ENCODE measurements at regions not wholly inside any gene's neighbourhood (a gene's known extent, or its start where the extent isn't known, plus 50 kb on each side); places are given as distances from the start of the nearest gene placed in this dataset.

DNA sequence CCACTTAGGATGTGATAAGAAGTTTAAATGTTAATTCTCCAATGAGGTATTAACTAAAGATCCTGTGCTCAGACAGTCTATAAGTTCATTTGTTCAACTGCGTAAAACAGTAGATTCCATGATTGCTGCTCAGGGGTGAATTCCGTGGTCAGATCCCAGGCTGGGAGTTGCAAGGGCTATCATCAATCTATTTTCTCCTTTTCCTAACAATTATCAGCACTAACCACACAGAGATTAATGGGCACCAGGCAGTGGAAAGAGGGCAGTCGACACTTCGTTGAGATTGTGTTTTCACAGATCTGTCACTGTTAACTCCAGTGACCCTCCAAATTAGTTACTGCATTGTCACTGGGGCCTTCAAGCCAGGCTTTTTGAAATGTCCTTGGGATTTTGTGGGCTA lies 154.1 kb upstream of the SPRED2 start:
- ATAC-seq (no peak), DNase-seq (ENCODE audit: low spot score) (no peak), FAIRE-seq (no peak)
- in situ Hi-C loops (cut with HindIII; ENCODE audit: extremely low pct_ligation_motif_present, low pct_unique_long_range_greater_than_20kb) = no loop called here
- H3K79me2 ChIP-seq (ENCODE audit: insufficient read depth, low read length) = no peaks in the 10 kb centered on the region
- H3K9ac ChIP-seq (ENCODE audit: insufficient read depth, low read depth, low read length) = no peak overlapping the region
- H3K4me3 ChIP-seq (replicated peaks in 1 of 3; ENCODE audit: insufficient read depth in 1 of 3, low read depth in 2 of 3, low read length in 3 of 3) = no peak overlapping the region
- no TSS peak for BruUV-seq (replicated peaks)
- intact Hi-C loops (cut with micrococcal nuclease; ENCODE audit: unreplicated experiment) = no loop called here
- peaks cover 0 to 4% of the 10 kb centered on the region in 2 experiments; a peak in 1 of 5 replicates for H3K27me3 ChIP-seq (ENCODE audit: control insufficient read depth in 1 of 2, insufficient read depth in 2 of 2, low read length in 2 of 2)
- H3K4me1 ChIP-seq (ENCODE audit: insufficient read depth, low read length) = peaks cover 7% of the 10 kb centered on the region
- CTCF ChIA-PET (ENCODE audit: low intra/inter-chr PET ratio, low total read pairs) = no interaction called here
- POLR2A ChIA-PET = no interaction called here
- H3K9me3 ChIP-seq (ENCODE audit: low read length) = no peaks in the 10 kb centered on the region
- 42% methylated on average over 4 of the region's 4 CpGs for WGBS (ENCODE audit: low lambda C conversion rate)
- no peak overlapping the region for H3K27ac ChIP-seq (ENCODE audit: extremely low read length, insufficient read depth, low read length)
- H3K4me2 ChIP-seq (ENCODE audit: low read depth, low read length) = no peak overlapping the region
- H3K36me3 ChIP-seq (replicated peaks in 1 of 2; ENCODE audit: control insufficient read depth in 1 of 2, insufficient read depth in 2 of 2, low read length in 2 of 2) = no peaks in the 10 kb centered on the region
- no peaks in the 10 kb centered on the region for H4K20me1 ChIP-seq (ENCODE audit: insufficient read depth, low read length)
- H2AFZ ChIP-seq (ENCODE audit: low read length) = no peak overlapping the region
- no peak for TF ChIP-seq ZNF878 (CRISPR knock-in tag; IDR thresholded peaks at IDR 0.05)

- POLR2A ChIA-PET = no interaction called here
- H3K9me3 ChIP-seq (ENCODE audit: low read length) = no peaks in the 10 kb centered on the region
- no peaks in the 10 kb centered on the region for H3K4me1 ChIP-seq (ENCODE audit: insufficient read depth, low read length)
- intact Hi-C loops (cut with micrococcal nuclease; ENCODE audit: unreplicated experiment) (no loop called here), in situ Hi-C loops (cut with HindIII; ENCODE audit: extremely low pct_ligation_motif_present, low pct_unique_long_range_greater_than_20kb) (no loop called here)
- H3K4me2 ChIP-seq (ENCODE audit: low read depth, low read length) = no peak overlapping the region
- peak; percentile 67 for ATAC-seq
- CTCF ChIA-PET (ENCODE audit: low intra/inter-chr PET ratio, low total read pairs) = no interaction called here
- H3K27ac ChIP-seq (ENCODE audit: extremely low read length, insufficient read depth, low read length) = no peak overlapping the region
- FAIRE-seq = no peak
- no peak overlapping the region for H2AFZ ChIP-seq (ENCODE audit: low read length)
- DNase-seq (ENCODE audit: low spot score) = no peak
- WGBS (ENCODE audit: low lambda C conversion rate) = 35% methylated on average over 11 of the region's 11 CpGs
- no peaks in the 10 kb centered on the region for H4K20me1 ChIP-seq (ENCODE audit: insufficient read depth, low read length)
- H3K36me3 ChIP-seq (replicated peaks in 1 of 2; ENCODE audit: control insufficient read depth in 1 of 2, insufficient read depth in 2 of 2, low read length in 2 of 2) = no peaks in the 10 kb centered on the region
- H3K4me3 ChIP-seq (replicated peaks in 1 of 3; ENCODE audit: insufficient read depth in 1 of 3, low read depth in 2 of 3, low read length in 3 of 3) = no peak overlapping the region
- no peak overlapping the region for H3K9ac ChIP-seq (ENCODE audit: insufficient read depth, low read depth, low read length)
- H3K27me3 ChIP-seq (ENCODE audit: control insufficient read depth in 1 of 2, insufficient read depth in 2 of 2, low read length in 2 of 2) = peaks cover 0 to 4% of the 10 kb centered on the region in 2 experiments; a peak in 1 of 5 replicates
- BruUV-seq (replicated peaks) = no TSS peak
- no peaks in the 10 kb centered on the region for H3K79me2 ChIP-seq (ENCODE audit: insufficient read depth, low read length)
- TF ChIP-seq TP53 (CRISPR knock-in tag; conservative IDR thresholded peaks at IDR 0.05) (no peak), HMGA1 (CRISPR knock-in tag; conservative IDR thresholded peaks at IDR 0.05) (no peak), MLLT10 (CRISPR knock-in tag; IDR thresholded peaks at IDR 0.05) (no peak), ZNF430 (CRISPR knock-in tag; IDR thresholded peaks at IDR 0.05) (no peak), ZNF550 (CRISPR knock-in tag; IDR thresholded peaks at IDR 0.05; ENCODE audit: borderline replicate concordance) (no peak), TRIM22 (IDR thresholded peaks at IDR 0.05) (no peak), CSRNP2 (CRISPR knock-in tag; conservative IDR thresholded peaks at IDR 0.05; ENCODE audit: low read depth) (no peak), MED13 (CRISPR knock-in tag; IDR thresholded peaks at IDR 0.05) (no peak), MATR3 (CRISPR knock-in tag; IDR thresholded peaks at IDR 0.05) (no peak), ZNF503 (CRISPR knock-in tag; IDR thresholded peaks at IDR 0.05) (no peak), RFX5 (IDR thresholded peaks at IDR 0.05; ENCODE audit: low read depth, low read length) (no peak)
- TF ChIP-seq, protein P1, sequence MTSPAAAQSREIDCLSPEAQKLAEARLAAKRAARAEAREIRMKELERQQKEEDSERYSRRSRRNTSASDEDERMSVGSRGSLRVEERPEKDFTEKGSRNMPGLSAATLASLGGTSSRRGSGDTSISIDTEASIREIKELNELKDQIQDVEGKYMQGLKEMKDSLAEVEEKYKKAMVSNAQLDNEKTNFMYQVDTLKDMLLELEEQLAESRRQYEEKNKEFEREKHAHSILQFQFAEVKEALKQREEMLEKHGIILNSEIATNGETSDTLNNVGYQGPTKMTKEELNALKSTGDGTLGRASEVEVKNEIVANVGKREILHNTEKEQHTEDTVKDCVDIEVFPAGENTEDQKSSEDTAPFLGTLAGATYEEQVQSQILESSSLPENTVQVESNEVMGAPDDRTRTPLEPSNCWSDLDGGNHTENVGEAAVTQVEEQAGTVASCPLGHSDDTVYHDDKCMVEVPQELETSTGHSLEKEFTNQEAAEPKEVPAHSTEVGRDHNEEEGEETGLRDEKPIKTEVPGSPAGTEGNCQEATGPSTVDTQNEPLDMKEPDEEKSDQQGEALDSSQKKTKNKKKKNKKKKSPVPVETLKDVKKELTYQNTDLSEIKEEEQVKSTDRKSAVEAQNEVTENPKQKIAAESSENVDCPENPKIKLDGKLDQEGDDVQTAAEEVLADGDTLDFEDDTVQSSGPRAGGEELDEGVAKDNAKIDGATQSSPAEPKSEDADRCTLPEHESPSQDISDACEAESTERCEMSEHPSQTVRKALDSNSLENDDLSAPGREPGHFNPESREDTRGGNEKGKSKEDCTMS (CRISPR knock-in tag; conservative IDR thresholded peaks at IDR 0.05) = no peak
These were observed 150.7 kb upstream of the SPRED2 start for GRCh38 chr2:65583061-65583460.
